HG02885 (cell line): ENCODE measurements at regions not wholly inside any gene's neighbourhood (a gene's known extent, or its start where the extent isn't known, plus 50 kb on each side); places are given as distances from the start of the nearest gene placed in this dataset.

Experiments
- ATAC-seq: cut with Tn5 transposase; IDR thresholded peaks from one replicate; pipeline ENCODE4 v1.9.1; 2021; ENCODE audit warnings: mild to moderate bottlenecking; ENCODE audit not compliant: unreplicated experiment, poor library complexity

DNA sequence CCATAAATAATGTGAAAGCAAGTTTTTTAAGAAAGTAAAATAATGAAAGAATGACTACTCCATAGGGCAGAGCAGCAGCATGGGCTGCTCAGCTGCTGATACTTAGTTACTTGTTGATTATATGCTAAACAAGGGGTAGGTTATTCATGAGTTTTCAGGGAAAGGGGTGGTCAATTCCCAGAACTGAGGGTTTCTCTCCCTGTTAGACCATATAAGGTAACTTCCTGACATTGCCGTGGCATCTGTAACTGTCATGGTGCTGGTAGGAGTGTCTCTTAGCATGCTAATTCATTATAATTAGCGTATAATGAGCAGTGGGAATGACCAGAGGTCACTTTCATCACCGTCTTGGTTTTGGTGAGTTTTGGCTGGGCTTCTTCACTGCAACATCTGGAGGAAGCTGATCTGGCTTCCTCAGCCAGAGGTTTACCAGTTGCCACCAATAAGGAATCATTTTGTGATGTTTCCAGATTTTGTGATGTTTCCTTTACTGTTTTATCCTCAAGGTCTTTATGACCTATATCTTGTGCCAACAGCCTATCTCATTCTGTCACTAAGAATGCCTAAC is 121.8 kb upstream of the CHL1 start:
- ATAC-seq, result no peak

DNA sequence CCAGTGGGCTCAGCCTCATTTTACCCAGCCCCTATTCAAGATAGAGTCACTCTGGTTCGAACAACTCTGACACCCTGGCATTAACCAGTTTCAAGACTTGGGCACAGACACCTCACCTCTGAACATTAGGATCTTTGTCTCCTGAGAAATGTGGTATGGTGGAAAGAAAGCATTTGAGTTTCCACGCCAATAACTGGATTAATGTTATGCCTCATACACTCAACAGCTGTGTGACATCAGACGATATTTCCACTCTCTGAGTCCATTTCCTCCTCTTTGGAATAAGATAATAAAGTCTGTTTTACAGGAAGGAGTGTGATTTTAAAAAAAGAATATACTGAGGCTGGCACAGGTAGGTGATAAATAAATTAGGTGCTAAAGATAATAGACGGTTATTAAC is 121.3 kb upstream of the CHL1 start:
- ATAC-seq, result no peak

GRCh38 chr3:79542-79941 is 117.0 kb upstream of the CHL1 start:
- no peak for ATAC-seq

- no peak for ATAC-seq
These were observed 114.1 kb upstream of the CHL1 start for GRCh38 chr3:82508-82907.

DNA sequence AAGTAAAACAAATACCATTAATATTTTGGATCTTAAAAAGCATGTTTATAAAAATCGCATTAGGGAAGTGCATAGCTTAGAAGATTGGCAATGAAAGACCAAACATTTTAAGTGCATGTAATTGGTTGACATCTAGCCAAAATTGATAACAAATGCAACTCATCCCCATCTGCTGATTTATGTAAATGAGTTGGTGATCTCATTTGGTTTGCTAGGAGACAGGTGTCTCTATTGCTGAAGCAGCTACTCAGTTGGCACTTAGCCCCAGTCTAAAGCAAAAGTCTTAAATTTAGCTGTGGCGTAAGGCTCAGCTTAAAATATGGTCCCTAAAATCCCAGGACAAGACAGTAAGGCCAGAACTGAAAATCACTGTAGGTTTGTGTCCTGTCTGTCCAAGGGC is 113.5 kb upstream of the CHL1 start:
- ATAC-seq, result no peak

DNA sequence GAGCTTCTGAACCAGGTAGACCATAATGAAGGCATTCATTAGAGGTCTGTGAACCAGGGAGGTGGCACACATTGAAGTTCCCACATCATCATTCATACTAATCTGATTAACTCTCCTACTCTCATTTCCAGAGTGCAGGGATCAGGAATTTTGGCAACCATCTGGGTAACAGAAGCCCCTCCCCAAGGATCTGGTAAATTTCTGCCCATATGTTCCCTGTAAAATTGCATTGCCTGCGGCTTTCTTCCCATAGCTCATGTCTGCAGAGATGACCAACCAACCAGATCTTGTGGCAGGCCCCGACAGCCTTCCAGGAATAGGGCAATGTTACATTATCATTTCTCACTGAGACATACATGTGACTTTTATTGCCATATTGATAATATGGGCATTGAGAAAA is 111.4 kb upstream of the CHL1 start:
- ATAC-seq, result no peak

GRCh38 chr3:88267-88666 is 108.3 kb upstream of the CHL1 start:
- no peak for ATAC-seq

GRCh38 chr3:93746-94145 is 102.8 kb upstream of the CHL1 start:
- ATAC-seq, result no peak

DNA sequence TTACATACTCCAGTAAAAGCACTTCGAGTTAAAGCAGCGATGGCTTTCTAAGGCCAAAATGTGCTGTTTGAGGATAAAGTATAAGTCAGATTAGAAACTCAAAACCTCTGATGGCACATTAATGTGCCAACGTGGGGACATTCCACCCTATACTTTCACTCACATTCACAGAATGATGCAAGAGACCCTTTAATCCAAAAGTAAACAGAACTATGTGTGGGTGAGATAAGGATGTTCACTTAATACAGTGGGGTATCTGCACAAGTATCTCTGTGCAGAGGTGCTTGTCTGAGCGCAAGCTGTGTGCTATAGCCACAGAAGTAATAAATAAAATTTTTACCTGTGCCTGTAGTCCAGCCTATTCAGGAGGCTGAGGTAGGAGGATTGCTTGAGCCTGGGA is 100.3 kb upstream of the CHL1 start:
- ATAC-seq, result no peak

GRCh38 chr3:97417-98258 is 98.9 kb upstream of the CHL1 start:
- ATAC-seq, result no peak

DNA sequence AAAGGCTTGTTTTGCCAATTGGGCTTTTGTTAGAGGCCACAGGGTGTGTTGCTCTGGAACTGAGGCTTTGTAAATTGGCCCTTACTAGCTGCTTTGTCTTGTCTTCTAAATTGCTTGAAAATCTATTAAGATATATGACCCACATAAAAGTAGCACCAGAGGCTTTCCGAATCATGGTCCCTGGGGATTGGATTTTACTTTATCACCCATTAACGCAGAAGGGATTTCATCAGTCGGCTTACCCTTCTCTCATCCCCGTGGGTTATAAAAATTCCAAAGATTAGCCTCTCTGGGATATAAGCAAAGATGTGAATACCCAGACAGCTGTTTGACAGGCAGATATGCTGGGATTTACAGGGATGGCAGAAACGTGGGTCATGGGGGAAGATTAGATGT is 98.3 kb upstream of the CHL1 start:
- ATAC-seq, result no peak

GRCh38 chr3:99506-99905 is 97.1 kb upstream of the CHL1 start:
- ATAC-seq, result no peak

DNA sequence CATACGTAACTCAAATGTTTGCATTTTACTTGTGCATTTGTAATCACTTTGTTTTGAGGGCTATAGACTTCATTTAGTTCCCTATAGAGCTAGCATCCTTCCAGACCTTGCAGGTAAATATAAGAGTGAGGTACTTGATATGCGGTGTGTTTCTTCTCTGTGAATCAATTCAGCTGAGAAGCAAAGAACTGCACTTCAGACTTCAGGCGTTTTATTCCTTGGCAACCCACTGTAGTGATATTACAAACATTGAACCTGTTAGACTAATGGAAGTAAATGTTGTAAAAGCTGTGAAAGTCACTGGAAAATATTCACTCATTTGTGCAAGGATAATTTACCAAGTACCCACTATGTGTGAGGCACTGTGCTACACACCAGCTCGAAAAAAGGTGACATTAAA is 94.1 kb upstream of the CHL1 start:
- no peak for ATAC-seq

- ATAC-seq, result no peak
These were observed 92.6 kb upstream of the CHL1 start for GRCh38 chr3:103991-104390.

DNA sequence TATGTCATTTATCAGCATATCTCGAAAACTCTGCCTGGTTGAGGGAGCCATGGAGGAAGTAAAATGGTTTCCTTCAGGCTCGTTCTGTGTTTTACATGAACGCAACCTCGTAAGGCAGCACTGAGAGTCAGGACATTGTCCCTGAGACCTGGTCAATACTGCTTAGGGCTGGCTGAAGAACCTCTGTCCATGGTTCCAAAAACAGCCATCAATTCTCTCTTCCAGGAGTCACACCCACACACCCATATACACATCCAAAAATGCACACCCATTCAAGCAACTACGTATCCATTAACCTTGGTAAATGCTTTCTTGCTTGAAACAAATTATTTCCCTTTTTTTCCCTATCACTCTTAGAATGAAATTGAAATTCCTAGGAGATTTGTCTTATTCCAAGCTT is 91.0 kb upstream of the CHL1 start:
- ATAC-seq, result no peak

DNA sequence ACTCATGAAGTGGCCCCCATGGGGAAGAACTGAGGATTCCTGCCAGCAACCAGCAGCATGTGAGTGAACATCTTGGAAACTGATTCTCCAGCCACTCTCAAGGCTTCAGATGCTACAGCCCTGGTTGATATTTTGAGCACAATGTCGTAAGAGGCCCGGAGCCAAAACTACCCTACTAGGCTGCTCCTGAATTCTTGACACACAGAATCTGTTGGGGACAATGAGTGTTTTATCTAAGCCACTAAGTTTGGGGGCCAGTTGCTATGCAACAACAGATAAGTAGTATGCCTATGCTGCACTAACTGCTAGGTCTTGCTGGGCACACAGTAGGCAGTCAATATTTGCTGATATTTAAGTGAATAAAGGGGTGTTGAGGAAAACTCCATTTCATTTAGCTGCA is 89.9 kb upstream of the CHL1 start:
- ATAC-seq, result no peak

GRCh38 chr3:111143-112069 is 85.2 kb upstream of the CHL1 start:
- peak; percentile 68 for ATAC-seq

GRCh38 chr3:112773-113172 is 83.8 kb upstream of the CHL1 start:
- no peak for ATAC-seq

GRCh38 chr3:118666-119065 is 77.9 kb upstream of the CHL1 start:
- no peak for ATAC-seq

- ATAC-seq, result no peak
These were observed 73.2 kb upstream of the CHL1 start for GRCh38 chr3:123341-123740.

GRCh38 chr3:124557-125179 is 71.9 kb upstream of the CHL1 start:
- ATAC-seq, result no peak
